H1 (cell line): ENCODE measurements at regions not wholly inside any gene's neighbourhood (a gene's known extent, or its start where the extent isn't known, plus 50 kb on each side); places are given as distances from the start of the nearest gene placed in this dataset.

Experiments
- BACH1 ChIP-seq: IDR thresholded peaks from 2 replicates; pipeline ENCODE4 v1.6.1; 2012; ENCODE audit warnings: low read length, improper control_type of control experiment
- CHD7 ChIP-seq: fragments of 300-600 bp; sonication (generic); IDR thresholded peaks from 2 replicates; pipeline ENCODE4 v1.7.1; 2012; ENCODE audit warnings: low read length, moderate library complexity, mild to moderate bottlenecking, inconsistent platforms; ENCODE audit not compliant: insufficient replicate concordance
- PHF8 ChIP-seq: fragments of 200-600 bp; sonication (generic); conservative IDR thresholded peaks from 2 replicates; pipeline ENCODE4 v1.7.1; 2012; ENCODE audit warnings: low read depth, mild to moderate bottlenecking, inconsistent platforms, low read length, moderate library complexity
- USF2 ChIP-seq: IDR thresholded peaks from 2 replicates; pipeline ENCODE4 v1.6.1; 2011; ENCODE audit warnings: low read length, improper control_type of control experiment
- YY1 ChIP-seq: IDR thresholded peaks from 2 replicates; pipeline ENCODE4 v1.6.1; 2011; ENCODE audit warnings: low read depth, mild to moderate bottlenecking, low read length

GRCh38 chr17:69762766-69763165 is 312.3 kb upstream of the KCNJ16 start (continued):
- no peak for TF ChIP-seq CHD7
- no peak for TF ChIP-seq YY1
- no peak for TF ChIP-seq USF2
- TF ChIP-seq PHF8, result no peak
- TF ChIP-seq BACH1, result no peak
